IMR-90 (cell line): ENCODE measurements at regions not wholly inside any gene's neighbourhood (a gene's known extent, or its start where the extent isn't known, plus 50 kb on each side); places are given as distances from the start of the nearest gene placed in this dataset.

ENCODE experiments used
- ATAC-seq: fragments of 200-7000 bp; cut with Tn5 transposase; 2 replicates; pipeline ENCODE4 v1.9.1; 2020; ENCODE audit warnings: low read depth, mild to moderate bottlenecking, moderate library complexity
- BruUV-seq: library from RNA; stranded (reverse); fragments of 400-500 nt; replicated peaks from 2 replicates; lab custom pipeline; 2021; lab: Mats Ljungman, UMichigan
- CTCF ChIA-PET: fragments of 300-600 bp; formaldehyde crosslinking; extraction: SDS; loops from one replicate; lab custom pipeline; 2021; ENCODE audit warnings: antibody characterized with exemption; lab: Yijun Ruan, JAX
- POLR2A ChIA-PET: fragments of 300-600 bp; sonication (Branson Sonifier 250); formaldehyde crosslinking; loops from one replicate; lab custom pipeline; 2022; ENCODE audit warnings: antibody characterized with exemption; ENCODE audit not compliant: unreplicated experiment; lab: Charles Lee
- DNase-seq: peaks from one replicate; pipeline ENCODE4 v3.0.0; 2013
- H2AFZ ChIP-seq: replicated peaks from 2 replicates; pipeline ENCODE3; 2013; ENCODE audit warnings: low read length, mild to moderate bottlenecking; ENCODE audit not compliant: poor library complexity
- H2AK5ac ChIP-seq: 2 replicates; pipeline ENCODE4 v1.6.1; 2013; ENCODE audit warnings: low read depth, low read length, inconsistent platforms
- H2AK9ac ChIP-seq: replicated peaks from 2 replicates; pipeline ENCODE3; 2013; ENCODE audit warnings: mild to moderate bottlenecking, low read depth, low read length, moderate library complexity; ENCODE audit not compliant: poor library complexity
- H2BK120ac ChIP-seq: 2 replicates; pipeline ENCODE4 v1.6.1; 2013; ENCODE audit warnings: low read depth, low read length, inconsistent platforms
- H2BK15ac ChIP-seq: 3 replicates; pipeline ENCODE4 v1.6.1; 2013; ENCODE audit warnings: low read depth, low read length, inconsistent platforms
- H2BK20ac ChIP-seq: 2 replicates; pipeline ENCODE4 v1.6.1; 2013; ENCODE audit warnings: low read depth, mild to moderate bottlenecking, inconsistent platforms, low read length, moderate library complexity
- H2BK5ac ChIP-seq: 2 replicates; pipeline ENCODE4 v1.6.1; 2013; ENCODE audit warnings: mild to moderate bottlenecking, low read depth, low read length, inconsistent platforms; ENCODE audit not compliant: poor library complexity, severe bottlenecking
- H3K14ac ChIP-seq: replicated peaks from 2 replicates; pipeline ENCODE4 v1.6.1; 2013; ENCODE audit warnings: low read depth, low read length, inconsistent platforms
- H3K18ac ChIP-seq: 2 replicates; pipeline ENCODE4 v1.6.1; 2013; ENCODE audit warnings: low read depth, low read length, control low read depth
- H3K23ac ChIP-seq: 2 replicates; pipeline ENCODE4 v1.6.1; 2013; ENCODE audit warnings: low read depth, low read length, inconsistent platforms
- H3K27ac ChIP-seq: 2 replicates; pipeline ENCODE4 v1.5.1; 2013; ENCODE audit warnings: mild to moderate bottlenecking, control low read depth, low read length; ENCODE audit not compliant: insufficient read depth
- H3K27me3 ChIP-seq: 2 replicates; pipeline ENCODE4 v1.6.1; 2013; ENCODE audit warnings: low read length; ENCODE audit not compliant: control insufficient read depth, insufficient read depth
- H3K36me3 ChIP-seq: 2 replicates; pipeline ENCODE4 v1.6.1; 2013; ENCODE audit warnings: low read length, mixed read lengths; ENCODE audit not compliant: control insufficient read depth, insufficient read depth
- H3K4ac ChIP-seq: 2 replicates; pipeline ENCODE4 v1.6.1; 2013; ENCODE audit warnings: low read depth, low read length, inconsistent platforms
- H3K4me1 ChIP-seq: 2 replicates; pipeline ENCODE4 v1.6.1; 2013; ENCODE audit warnings: low read length, mixed read lengths; ENCODE audit not compliant: control insufficient read depth, insufficient read depth
- H3K4me2 ChIP-seq: 2 replicates; pipeline ENCODE4 v1.6.1; 2013; ENCODE audit warnings: low read depth, mild to moderate bottlenecking, control low read depth, low read length, moderate library complexity
- H3K4me3 ChIP-seq: 2 replicates; pipeline ENCODE4 v1.5.1; 2013; ENCODE audit warnings: low read depth, mild to moderate bottlenecking, control low read depth, low read length, moderate library complexity; ENCODE audit not compliant: insufficient read depth
- H3K56ac ChIP-seq: 2 replicates; pipeline ENCODE4 v1.6.1; 2013; ENCODE audit warnings: low read length, inconsistent platforms; ENCODE audit not compliant: insufficient read depth; ENCODE audit errors: extremely low read depth
- H3K79me1 ChIP-seq, 2 experiments: 2 replicates each; pipeline ENCODE4 v1.6.1; 2013; ENCODE audit warnings: low read length in 2 of 2, inconsistent platforms in 1 of 2, low read depth in 1 of 2
- H3K9ac ChIP-seq: 2 replicates; pipeline ENCODE4 v1.6.1; 2013; ENCODE audit warnings: low read depth, low read length, control low read depth
- H3K9me1 ChIP-seq: 2 replicates; pipeline ENCODE4 v1.6.1; 2013; ENCODE audit warnings: low read length, inconsistent platforms; ENCODE audit not compliant: insufficient read depth
- H3K9me3 ChIP-seq: 2 replicates; pipeline ENCODE4 v1.6.1; 2013; ENCODE audit warnings: low read length; ENCODE audit not compliant: control insufficient read depth, insufficient read depth
- H4K20me1 ChIP-seq: 2 replicates; pipeline ENCODE4 v1.6.1; 2013; ENCODE audit warnings: low read length, inconsistent platforms; ENCODE audit not compliant: insufficient read depth
- H4K5ac ChIP-seq: 2 replicates; pipeline ENCODE4 v1.6.1; 2013; ENCODE audit warnings: mild to moderate bottlenecking, low read depth, low read length, control low read depth
- H4K8ac ChIP-seq, 2 experiments: 2 replicates each; pipeline ENCODE4 v1.6.1; 2013; ENCODE audit warnings: low read depth in 2 of 2, low read length in 2 of 2, control low read depth in 1 of 2, inconsistent platforms in 1 of 2
- H4K91ac ChIP-seq: 2 replicates; pipeline ENCODE4 v1.6.1; 2013; ENCODE audit warnings: low read depth, low read length, inconsistent platforms; ENCODE audit not compliant: insufficient read depth
- BHLHE40 ChIP-seq: fragments of 150-350 bp; IDR thresholded peaks from 2 replicates; pipeline ENCODE4 v1.6.1; 2016; ENCODE audit warnings: mild to moderate bottlenecking, low read depth, low read length
- CEBPB ChIP-seq: IDR thresholded peaks from 2 replicates; pipeline ENCODE4 v1.6.1; 2012; ENCODE audit warnings: low read depth, low read length, improper control_type of control experiment
- CHD1 ChIP-seq: IDR thresholded peaks from 2 replicates; pipeline ENCODE4 v1.6.1; 2012; ENCODE audit warnings: low read depth, low read length, improper control_type of control experiment
- FOS ChIP-seq: fragments of 150-350 bp; IDR thresholded peaks from 2 replicates; pipeline ENCODE4 v1.6.1; 2016; ENCODE audit warnings: low read depth, low read length
- MAFK ChIP-seq: IDR thresholded peaks from 2 replicates; pipeline ENCODE4 v1.6.1; 2012; ENCODE audit warnings: low read depth, low read length, improper control_type of control experiment
- NFE2L2 ChIP-seq: fragments of 150-350 bp; IDR thresholded peaks from 2 replicates; pipeline ENCODE4 v1.6.1; 2016; ENCODE audit warnings: low read depth, mild to moderate bottlenecking, low read length
- POLR2A ChIP-seq: IDR thresholded peaks from 2 replicates; pipeline ENCODE4 v1.6.1; 2012; ENCODE audit warnings: mild to moderate bottlenecking, low read depth, low read length
- RAD21 ChIP-seq: IDR thresholded peaks from 2 replicates; pipeline ENCODE4 v1.6.1; 2012; ENCODE audit warnings: low read length, improper control_type of control experiment
- RCOR1 ChIP-seq: IDR thresholded peaks from 2 replicates; pipeline ENCODE4 v1.6.1; 2012; ENCODE audit warnings: mild to moderate bottlenecking, low read length, improper control_type of control experiment; ENCODE audit not compliant: insufficient replicate concordance
- RFX5 ChIP-seq: IDR thresholded peaks from 2 replicates; pipeline ENCODE4 v1.8.0; 2012; ENCODE audit warnings: low read depth, mild to moderate bottlenecking, low read length, moderate library complexity
- WGBS, 2 experiments: methylation state at CpG; one replicate each; pipeline versions ENCODE4 v1.1.5 to v1.1.7; 2013; ENCODE audit warnings: missing lambda C conversion rate in 2 of 2; ENCODE audit not compliant: insufficient read length in 1 of 2; ENCODE audit errors: extremely low coverage in 2 of 2; 5-methylcytosine and 5-hydroxymethylcytosine counted together
- dilution Hi-C: fragments of 300-500 bp; cut with HindIII; formaldehyde crosslinking; loops from one replicate; pipeline ENCODE4 v1.14.3; 2018; ENCODE audit warnings: low sequenced_read_pairs; ENCODE audit not compliant: unreplicated experiment
- in situ Hi-C: fragments of 300-500 bp; cut with MboI; formaldehyde crosslinking; loops from 3 replicates; pipeline ENCODE4 v1.14.3; 2019; ENCODE audit warnings: low sequenced_read_pairs, inconsistent platforms, mixed read lengths
- intact Hi-C: fragments of 100-400 bp; cut with micrococcal nuclease; formaldehyde crosslinking; loops from 2 replicates; pipeline ENCODE4 v1.10.0; 2022
- TF ChIP-seq, protein P1 (sequence below): conservative IDR thresholded peaks from 2 replicates; pipeline ENCODE4 v1.5.1; 2012; ENCODE audit warnings: mild to moderate bottlenecking, low read depth, low read length, improper control_type of control experiment
- TF ChIP-seq, protein P2 (sequence below): fragments of 150-350 bp; IDR thresholded peaks from 2 replicates; pipeline ENCODE4 v1.6.1; 2016; ENCODE audit warnings: low read depth, mild to moderate bottlenecking, low read length, moderate library complexity, borderline replicate concordance

DNA sequence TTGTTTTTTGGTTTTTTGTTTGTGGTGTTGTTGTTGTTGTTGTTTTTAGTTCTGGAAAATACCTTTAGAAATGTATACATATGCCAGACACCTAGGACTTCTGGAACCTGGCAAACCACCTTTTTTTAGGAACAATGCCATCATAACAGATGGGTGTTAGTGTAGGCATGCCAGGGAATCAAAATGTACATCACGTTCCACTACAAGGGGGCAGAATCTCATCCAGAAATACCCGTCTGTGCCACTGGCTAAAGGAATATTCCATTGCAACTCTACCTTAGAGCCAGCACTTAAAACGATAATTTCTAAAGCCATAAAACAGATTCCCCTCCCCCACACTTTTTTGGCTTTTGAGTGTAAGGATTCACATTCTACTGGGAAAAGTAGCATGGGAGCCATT is 239.8 kb downstream of the ETV1 start:
- Histone ChIP-seq H3K4me3 (no peak overlapping the region), H3K27me3 (no peaks in the 10 kb centered on the region), H2BK20ac (no peak overlapping the region), H3K27ac (no peak overlapping the region), H3K9me1 (no peaks in the 10 kb centered on the region), H3K4ac (no peak overlapping the region), H2AK9ac (no peak overlapping the region), H4K5ac (no peak overlapping the region), H3K79me1 (no peaks in the 10 kb centered on the region), H2AK5ac (no peak overlapping the region), H2AFZ (no peak overlapping the region), H3K4me2 (no peak overlapping the region), H3K4me1 (no peaks in the 10 kb centered on the region), H2BK15ac (no peak overlapping the region), H4K20me1 (no peaks in the 10 kb centered on the region), H3K23ac (no peak overlapping the region), H2BK5ac (no peak overlapping the region), H3K9ac (no peak overlapping the region), H3K56ac (no peak overlapping the region), H4K8ac (no peak overlapping the region), H3K9me3 (no peaks in the 10 kb centered on the region), H3K36me3 (no peaks in the 10 kb centered on the region), H3K14ac (no peak overlapping the region), H3K18ac (no peak overlapping the region), H4K91ac (no peak overlapping the region), H2BK120ac (no peak overlapping the region)
- dilution Hi-C loops (no loop called here), intact Hi-C loops (loop anchor here (10.0 kb wide), 1 partner anchor 585 kb away; no protein-coding TSS in a partner anchor), in situ Hi-C loops (loop anchor here (25.0 kb wide), 1 partner anchor 462 kb away; no protein-coding TSS in a partner anchor)
- TF ChIP-seq FOS = no peak
- TF ChIP-seq RAD21 = no peak
- no peak for TF ChIP-seq BHLHE40
- no peak for TF ChIP-seq RFX5
- TF ChIP-seq MAFK = no peak
- TF ChIP-seq RCOR1 = no peak
- no peak for TF ChIP-seq CEBPB
- TF ChIP-seq, protein P1, sequence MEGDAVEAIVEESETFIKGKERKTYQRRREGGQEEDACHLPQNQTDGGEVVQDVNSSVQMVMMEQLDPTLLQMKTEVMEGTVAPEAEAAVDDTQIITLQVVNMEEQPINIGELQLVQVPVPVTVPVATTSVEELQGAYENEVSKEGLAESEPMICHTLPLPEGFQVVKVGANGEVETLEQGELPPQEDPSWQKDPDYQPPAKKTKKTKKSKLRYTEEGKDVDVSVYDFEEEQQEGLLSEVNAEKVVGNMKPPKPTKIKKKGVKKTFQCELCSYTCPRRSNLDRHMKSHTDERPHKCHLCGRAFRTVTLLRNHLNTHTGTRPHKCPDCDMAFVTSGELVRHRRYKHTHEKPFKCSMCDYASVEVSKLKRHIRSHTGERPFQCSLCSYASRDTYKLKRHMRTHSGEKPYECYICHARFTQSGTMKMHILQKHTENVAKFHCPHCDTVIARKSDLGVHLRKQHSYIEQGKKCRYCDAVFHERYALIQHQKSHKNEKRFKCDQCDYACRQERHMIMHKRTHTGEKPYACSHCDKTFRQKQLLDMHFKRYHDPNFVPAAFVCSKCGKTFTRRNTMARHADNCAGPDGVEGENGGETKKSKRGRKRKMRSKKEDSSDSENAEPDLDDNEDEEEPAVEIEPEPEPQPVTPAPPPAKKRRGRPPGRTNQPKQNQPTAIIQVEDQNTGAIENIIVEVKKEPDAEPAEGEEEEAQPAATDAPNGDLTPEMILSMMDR = no peak
- TF ChIP-seq CHD1 = no peak
- TF ChIP-seq, protein P2, sequence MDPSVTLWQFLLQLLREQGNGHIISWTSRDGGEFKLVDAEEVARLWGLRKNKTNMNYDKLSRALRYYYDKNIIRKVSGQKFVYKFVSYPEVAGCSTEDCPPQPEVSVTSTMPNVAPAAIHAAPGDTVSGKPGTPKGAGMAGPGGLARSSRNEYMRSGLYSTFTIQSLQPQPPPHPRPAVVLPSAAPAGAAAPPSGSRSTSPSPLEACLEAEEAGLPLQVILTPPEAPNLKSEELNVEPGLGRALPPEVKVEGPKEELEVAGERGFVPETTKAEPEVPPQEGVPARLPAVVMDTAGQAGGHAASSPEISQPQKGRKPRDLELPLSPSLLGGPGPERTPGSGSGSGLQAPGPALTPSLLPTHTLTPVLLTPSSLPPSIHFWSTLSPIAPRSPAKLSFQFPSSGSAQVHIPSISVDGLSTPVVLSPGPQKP = no peak
- no peak for TF ChIP-seq NFE2L2
- TF ChIP-seq POLR2A = no peak
- ATAC-seq (no peak), DNase-seq (no peak)
- ChIA-PET POLR2A (no interaction called here), CTCF (no interaction called here)
- WGBS, 2 experiments = no CpG with 5 or more reads among the region's 3 CpGs
- no TSS peak for BruUV-seq
